ENCODE measurements at regions not wholly inside any gene's neighbourhood (a gene's known extent, or its start where the extent isn't known, plus 50 kb on each side); places are given as distances from the start of the nearest gene placed in this dataset.

GRCh38 chr1:68313735-68314134 is 81.4 kb upstream of the WLS start:
- in situ Hi-C loops (cut with MboI; ENCODE audit: low sequenced_read_pairs, unreplicated experiment): no loop called here
- no peak for TF ChIP-seq CTCF (IDR thresholded peaks at IDR 0.05; ENCODE audit: borderline replicate concordance, control extremely low read depth, extremely low read depth, insufficient read depth, missing control alignments)

GRCh38 chr1:68308034-68308433 is 75.7 kb upstream of the WLS start:
- TF ChIP-seq CTCF (IDR thresholded peaks at IDR 0.05; ENCODE audit: borderline replicate concordance, control extremely low read depth, extremely low read depth, insufficient read depth, missing control alignments): no peak
- in situ Hi-C loops (cut with MboI; ENCODE audit: low sequenced_read_pairs, unreplicated experiment): no loop called here
- DNase-seq (ENCODE audit: low spot score): no peak

More at GRCh38 chr1:68313735-68314134, 81.4 kb upstream of the WLS start:
- no peak for DNase-seq (ENCODE audit: low spot score)

GRCh38 chr1:68307378-68307787 is 75.1 kb upstream of the WLS start:
- in situ Hi-C loops (cut with MboI; ENCODE audit: low sequenced_read_pairs, unreplicated experiment): no loop called here
- no peak for DNase-seq (ENCODE audit: low spot score)
- no peak for TF ChIP-seq CTCF (IDR thresholded peaks at IDR 0.05; ENCODE audit: borderline replicate concordance, control extremely low read depth, extremely low read depth, insufficient read depth, missing control alignments)

- no peak for DNase-seq (ENCODE audit: low spot score)
- in situ Hi-C loops (cut with MboI; ENCODE audit: low sequenced_read_pairs, unreplicated experiment): no loop called here
- no peak for TF ChIP-seq CTCF (IDR thresholded peaks at IDR 0.05; ENCODE audit: borderline replicate concordance, control extremely low read depth, extremely low read depth, insufficient read depth, missing control alignments)
Measured at GRCh38 chr1:68301471-68302001, 69.2 kb upstream of the WLS start.

- no peak for DNase-seq (ENCODE audit: low spot score)
- in situ Hi-C loops (cut with MboI; ENCODE audit: low sequenced_read_pairs, unreplicated experiment): no loop called here
- TF ChIP-seq CTCF (IDR thresholded peaks at IDR 0.05; ENCODE audit: borderline replicate concordance, control extremely low read depth, extremely low read depth, insufficient read depth, missing control alignments): no peak
Measured at GRCh38 chr1:68294367-68295066, 62.2 kb upstream of the WLS start.

GRCh38 chr1:68293609-68294366 is 61.5 kb upstream of the WLS start:
- in situ Hi-C loops (cut with MboI; ENCODE audit: low sequenced_read_pairs, unreplicated experiment): no loop called here
- no peak for DNase-seq (ENCODE audit: low spot score)
- no peak for TF ChIP-seq CTCF (IDR thresholded peaks at IDR 0.05; ENCODE audit: borderline replicate concordance, control extremely low read depth, extremely low read depth, insufficient read depth, missing control alignments)
